IPS DF 4.7 (cell line): ENCODE measurements at regions not wholly inside any gene's neighbourhood (a gene's known extent, or its start where the extent isn't known, plus 50 kb on each side); places are given as distances from the start of the nearest gene placed in this dataset.

ENCODE experiments used
- DNase-seq: peaks from one replicate; pipeline ENCODE4 v3.0.0-alpha.2; 2013; ENCODE audit warnings: low spot score; ENCODE audit errors: extremely low read depth

- no peak for DNase-seq
These were observed 349.9 kb upstream of the SLC35B3 start for GRCh38 chr6:8785223-8785622.

- DNase-seq, result no peak
These were observed 347.8 kb upstream of the SLC35B3 start for GRCh38 chr6:8783191-8783590.

DNA sequence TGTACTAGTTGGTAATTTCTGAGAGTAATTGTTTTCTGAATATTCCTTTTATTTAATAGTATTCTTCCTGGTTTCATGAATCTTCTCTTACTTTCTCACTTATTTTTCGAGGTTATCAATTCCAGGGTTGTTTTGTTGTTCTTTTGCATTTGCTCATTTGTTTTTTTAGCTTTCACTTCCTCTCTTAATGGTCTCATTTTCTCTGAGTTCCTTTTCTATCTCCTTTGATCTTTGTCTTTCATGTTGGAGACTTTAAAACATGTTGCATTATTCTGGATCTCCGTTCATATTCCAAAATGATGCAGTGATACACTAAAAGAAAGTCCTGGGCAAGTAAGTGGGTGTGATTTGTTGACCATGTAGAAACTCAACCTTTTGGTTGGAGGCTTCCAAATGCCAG lies 345.3 kb upstream of the SLC35B3 start:
- DNase-seq, result no peak

DNA sequence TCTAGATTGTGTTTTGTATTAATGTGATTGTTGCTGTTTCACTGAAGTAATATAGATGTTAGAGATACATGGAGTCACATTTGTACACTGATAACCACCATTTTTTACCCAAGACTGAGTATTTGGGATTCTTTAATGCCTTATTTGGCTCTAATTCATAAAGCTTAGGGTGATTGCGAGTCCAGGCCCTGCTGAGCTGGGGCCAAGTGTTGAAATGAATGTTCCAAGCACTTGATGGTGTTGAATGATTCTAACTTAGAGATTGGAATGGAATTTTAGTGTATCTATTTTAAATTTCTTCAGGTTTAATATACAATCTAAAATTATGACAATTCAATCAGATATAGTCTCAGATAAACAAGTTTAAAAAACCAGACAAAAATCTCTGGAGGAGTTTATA lies 329.4 kb upstream of the SLC35B3 start:
- DNase-seq, result no peak

DNA sequence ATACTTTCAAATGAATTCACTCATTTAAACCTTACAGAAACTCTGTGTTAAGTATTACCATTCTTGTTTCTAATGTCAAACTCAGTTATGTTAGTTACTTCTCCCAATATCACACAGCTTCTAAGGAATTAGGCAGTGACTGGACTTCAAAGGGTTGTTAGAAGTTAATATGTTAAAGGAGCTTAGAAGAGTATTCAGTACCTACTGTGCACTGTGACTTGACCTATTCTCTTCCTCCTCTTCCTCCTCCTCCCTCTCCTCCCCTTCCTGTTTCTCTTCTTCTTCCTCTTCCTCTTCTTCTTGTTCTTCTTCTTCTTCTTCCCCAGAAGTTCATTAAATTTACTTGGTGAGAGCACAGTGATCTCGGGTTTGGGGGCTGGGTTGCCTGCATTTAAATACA lies 325.6 kb upstream of the SLC35B3 start:
- DNase-seq, result no peak

DNA sequence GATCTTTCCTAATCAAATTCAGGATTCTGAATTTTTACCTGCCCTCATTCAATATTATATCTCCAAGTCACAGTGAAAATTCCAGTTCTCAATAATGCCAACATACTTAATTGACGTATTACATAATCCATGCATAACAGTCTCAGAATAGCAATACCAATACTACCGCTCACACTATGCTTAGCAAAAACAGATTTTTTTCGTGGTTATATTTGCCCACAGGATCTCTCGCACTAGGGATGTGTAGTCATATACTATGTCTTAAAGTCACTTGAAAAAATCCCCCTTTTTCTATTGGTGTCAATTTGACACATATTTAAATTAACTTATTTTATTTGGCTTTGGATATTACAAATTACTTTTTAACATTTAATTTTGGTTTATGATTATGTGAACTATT lies 323.1 kb upstream of the SLC35B3 start:
- no peak for DNase-seq

DNA sequence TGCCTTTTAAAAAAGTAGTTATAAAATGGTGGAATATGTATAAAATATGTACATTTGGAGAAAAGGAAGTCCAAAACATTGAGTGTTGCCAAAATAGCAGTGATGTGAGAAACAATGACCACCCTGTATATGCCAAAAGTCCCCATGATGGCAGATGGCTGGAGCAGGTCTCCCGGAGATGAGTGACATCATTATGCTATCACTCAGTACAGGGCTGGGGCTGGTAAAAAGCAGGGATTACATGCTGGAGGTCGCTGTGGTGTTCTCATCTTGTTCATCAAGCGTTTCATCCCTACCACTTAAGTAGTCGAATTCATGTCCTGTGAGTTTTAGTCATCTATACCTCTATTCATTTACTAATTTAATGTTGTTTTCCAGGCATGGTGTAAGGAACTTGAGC lies 315.3 kb upstream of the SLC35B3 start:
- no peak for DNase-seq

DNA sequence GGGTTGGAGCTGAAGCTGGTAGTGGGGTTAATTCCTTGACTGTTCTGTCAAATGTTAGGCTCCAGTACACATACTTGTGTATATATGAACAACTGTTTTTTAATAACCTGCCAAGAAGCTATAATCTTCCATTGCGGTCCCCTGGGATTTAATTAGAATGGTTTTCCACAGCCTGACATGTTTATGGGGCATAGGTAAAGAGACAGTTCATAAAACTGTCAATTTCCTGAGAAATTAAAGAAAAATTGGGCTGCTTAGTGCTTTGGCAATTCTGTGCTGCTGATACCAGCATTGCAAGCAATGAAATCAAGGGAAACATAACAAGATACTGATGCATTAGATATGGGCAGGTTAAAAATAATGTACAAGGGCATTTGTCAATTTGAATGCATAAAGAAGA lies 314.1 kb upstream of the SLC35B3 start:
- DNase-seq, result no peak

GRCh38 chr6:8743170-8743745 lies 307.9 kb upstream of the SLC35B3 start:
- no peak for DNase-seq

DNA sequence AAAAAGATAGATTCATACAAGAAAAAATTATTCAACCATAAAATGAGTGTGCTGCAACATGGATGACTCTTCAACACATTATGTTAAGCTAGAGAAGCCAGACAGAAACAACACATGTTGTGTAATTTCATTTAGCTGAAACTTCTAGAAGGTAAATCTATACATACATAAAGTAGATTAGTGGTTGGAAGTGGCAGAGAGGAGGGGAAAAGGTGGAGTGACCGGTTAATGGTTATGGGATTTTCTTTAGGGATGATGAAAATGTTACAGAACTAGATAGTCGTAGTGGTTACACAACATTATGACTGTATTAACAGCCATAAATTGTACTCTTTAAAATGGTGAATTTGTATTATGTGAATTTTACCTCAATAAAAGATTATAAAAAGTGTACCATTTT lies 304.1 kb upstream of the SLC35B3 start:
- no peak for DNase-seq

GRCh38 chr6:8738951-8739350 lies 303.6 kb upstream of the SLC35B3 start:
- DNase-seq, result no peak

DNA sequence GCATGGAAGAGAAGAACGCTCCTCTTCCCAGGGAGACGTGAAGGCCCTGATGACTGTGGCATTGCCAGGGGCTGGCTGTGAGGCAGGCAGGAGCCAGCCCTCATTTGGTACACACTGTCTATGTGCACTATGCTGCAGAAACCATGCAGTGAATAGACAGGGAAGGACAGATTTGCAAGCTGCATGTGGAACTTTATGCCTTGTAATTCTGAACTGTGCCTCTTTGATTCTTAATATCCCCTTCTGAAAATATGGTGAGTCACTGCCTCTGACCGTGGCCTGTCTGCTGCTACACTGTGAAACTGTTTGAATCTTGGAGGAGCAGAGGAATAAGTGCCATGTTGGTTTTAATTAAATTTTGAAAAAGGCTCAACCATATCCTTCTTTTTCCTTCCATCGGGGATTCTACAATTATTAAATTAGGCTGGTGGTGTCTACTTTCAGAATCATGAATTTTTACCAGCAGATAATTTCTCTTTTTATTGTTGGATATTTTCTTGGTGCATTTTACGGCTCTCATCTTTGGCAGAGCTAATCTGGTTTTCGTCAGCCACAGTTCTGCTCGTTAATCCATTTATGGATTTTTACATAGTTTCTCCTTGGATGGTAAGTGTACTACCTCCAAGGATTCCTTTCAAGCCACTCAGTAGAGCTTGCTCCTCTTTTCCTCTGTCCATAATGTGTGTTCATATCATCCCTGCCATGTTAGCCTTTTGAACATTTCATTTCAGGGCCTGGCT lies 301.0 kb upstream of the SLC35B3 start:
- DNase-seq, result no peak

- DNase-seq, result no peak
These were observed 298.5 kb upstream of the SLC35B3 start for GRCh38 chr6:8733879-8734278.

GRCh38 chr6:8731874-8732273 lies 296.5 kb upstream of the SLC35B3 start:
- no peak for DNase-seq

GRCh38 chr6:8710668-8711431 lies 275.5 kb upstream of the SLC35B3 start:
- DNase-seq, result no peak

GRCh38 chr6:8707956-8708772 lies 272.8 kb upstream of the SLC35B3 start:
- peak; percentile 7 for DNase-seq

DNA sequence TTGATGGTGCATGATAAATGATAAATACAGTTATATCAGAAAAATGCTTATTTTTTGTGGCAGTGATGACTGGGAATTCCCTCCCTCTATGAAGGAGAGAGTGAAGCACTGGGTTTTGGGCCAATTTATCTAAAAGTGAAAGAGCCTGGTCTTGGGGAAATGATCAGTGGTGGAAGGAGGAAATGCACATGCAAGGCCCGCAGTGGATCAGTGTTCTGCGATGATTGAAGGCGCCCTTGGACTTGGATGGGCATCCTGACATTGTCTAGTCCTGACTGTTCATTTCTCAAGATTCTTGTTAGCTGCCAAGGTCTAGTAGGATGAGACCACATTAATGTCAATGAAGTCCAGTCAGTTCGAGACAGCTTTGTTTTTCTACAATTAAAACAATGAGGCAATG lies 272.0 kb upstream of the SLC35B3 start:
- no peak for DNase-seq

- DNase-seq, result no peak
These were observed 270.2 kb upstream of the SLC35B3 start for GRCh38 chr6:8705435-8706020.

- no peak for DNase-seq
These were observed 267.7 kb upstream of the SLC35B3 start for GRCh38 chr6:8703059-8703458.

DNA sequence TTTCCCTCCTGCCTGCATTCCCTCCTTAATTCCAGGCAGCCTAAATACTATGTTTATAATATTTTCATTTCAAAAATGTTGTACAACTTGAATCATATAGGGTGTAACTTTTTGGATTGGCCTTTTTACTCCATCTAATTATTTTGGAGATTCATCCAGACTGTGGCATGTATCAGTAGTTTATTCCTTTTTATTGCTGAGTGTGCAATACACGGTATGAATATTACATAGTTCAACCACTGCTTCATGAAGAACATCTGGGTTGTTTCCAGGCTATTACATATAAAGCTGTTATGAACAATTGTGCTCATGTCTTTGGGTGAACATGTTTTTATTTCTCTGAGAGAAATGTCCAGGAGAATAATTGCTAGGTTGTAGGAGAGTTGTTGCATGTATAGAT lies 253.5 kb upstream of the SLC35B3 start:
- DNase-seq, result no peak

DNA sequence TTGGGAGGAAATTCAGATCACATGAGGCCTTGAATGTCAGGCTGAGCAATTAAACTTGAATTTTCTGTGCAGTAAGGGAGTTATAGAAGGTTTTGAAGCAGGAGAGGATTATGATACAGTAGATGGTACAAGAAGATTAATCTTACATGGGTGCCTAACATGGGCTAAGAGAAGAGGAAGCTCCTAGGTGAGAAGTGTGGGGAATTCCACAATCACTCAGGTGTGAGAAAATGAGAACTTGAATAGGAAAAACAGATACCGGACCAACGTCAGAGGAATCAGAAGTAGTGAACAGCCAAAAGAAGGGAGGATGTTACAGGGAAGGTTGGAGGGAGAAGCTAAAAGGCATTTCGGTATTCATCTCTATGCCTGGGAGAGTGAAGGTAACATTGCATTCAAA lies 250.7 kb upstream of the SLC35B3 start:
- DNase-seq, result no peak
